Body of pancreas (tissue), 4 donors: ENCODE measurements at regions not wholly inside any gene's neighbourhood (a gene's known extent, or its start where the extent isn't known, plus 50 kb on each side); places are given as distances from the start of the nearest gene placed in this dataset.

Experiments used
- POLR2A ChIP-seq, 3 donors: fragments of 450-650 bp; IDR thresholded peaks; one replicate each; pipeline ENCODE4 v1.6.1; 2016; ENCODE audit warnings: antibody characterized with exemption in 3 of 3, mild to moderate bottlenecking in 2 of 3
- TF ChIP-seq, protein P1 (sequence below), 7 experiments: fragments of 450-650 bp in 4 of 7; fragments of 200-600 bp in 3 of 7; sonication (generic) in 3 of 7; IDR thresholded peaks; one replicate each; pipeline ENCODE4 v1.5.1; 2016 to 2019; ENCODE audit warnings: antibody characterized with exemption in 7 of 7

DNA sequence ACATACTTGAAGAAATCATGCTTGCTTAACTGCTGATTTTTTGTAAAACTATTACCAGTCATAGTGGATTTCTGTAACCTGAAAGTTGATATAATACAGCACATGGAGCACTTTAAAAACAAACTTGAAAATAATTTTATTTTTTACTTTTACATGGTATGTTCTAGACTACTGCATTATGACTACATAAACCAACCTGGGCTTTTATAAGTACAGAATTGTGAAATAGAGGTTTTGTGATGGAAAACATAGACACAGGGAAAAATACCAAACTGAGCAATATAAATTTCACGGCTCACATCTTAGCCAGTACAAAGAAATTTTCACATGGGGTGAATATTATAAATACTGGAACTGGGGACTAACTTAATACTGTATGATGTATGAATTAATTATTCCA, 59.3 kb upstream of the CTIF start:
- TF ChIP-seq POLR2A (IDR thresholded peaks at IDR 0.05): no peak
- TF ChIP-seq, protein P1, sequence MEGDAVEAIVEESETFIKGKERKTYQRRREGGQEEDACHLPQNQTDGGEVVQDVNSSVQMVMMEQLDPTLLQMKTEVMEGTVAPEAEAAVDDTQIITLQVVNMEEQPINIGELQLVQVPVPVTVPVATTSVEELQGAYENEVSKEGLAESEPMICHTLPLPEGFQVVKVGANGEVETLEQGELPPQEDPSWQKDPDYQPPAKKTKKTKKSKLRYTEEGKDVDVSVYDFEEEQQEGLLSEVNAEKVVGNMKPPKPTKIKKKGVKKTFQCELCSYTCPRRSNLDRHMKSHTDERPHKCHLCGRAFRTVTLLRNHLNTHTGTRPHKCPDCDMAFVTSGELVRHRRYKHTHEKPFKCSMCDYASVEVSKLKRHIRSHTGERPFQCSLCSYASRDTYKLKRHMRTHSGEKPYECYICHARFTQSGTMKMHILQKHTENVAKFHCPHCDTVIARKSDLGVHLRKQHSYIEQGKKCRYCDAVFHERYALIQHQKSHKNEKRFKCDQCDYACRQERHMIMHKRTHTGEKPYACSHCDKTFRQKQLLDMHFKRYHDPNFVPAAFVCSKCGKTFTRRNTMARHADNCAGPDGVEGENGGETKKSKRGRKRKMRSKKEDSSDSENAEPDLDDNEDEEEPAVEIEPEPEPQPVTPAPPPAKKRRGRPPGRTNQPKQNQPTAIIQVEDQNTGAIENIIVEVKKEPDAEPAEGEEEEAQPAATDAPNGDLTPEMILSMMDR (IDR thresholded peaks at IDR 0.05): no peak
